OCI-LY3 (cell line): ENCODE measurements at regions not wholly inside any gene's neighbourhood (a gene's known extent, or its start where the extent isn't known, plus 50 kb on each side); places are given as distances from the start of the nearest gene placed in this dataset.

Experiments used
- CTCF ChIP-seq: fragments of 200-600, 300-600 bp; sonication (generic); IDR thresholded peaks from 2 replicates; pipeline ENCODE4 v1.5.1; 2014; ENCODE audit warnings: antibody characterized with exemption, low read length, low read depth
- EZH2phosphoT487 ChIP-seq: fragments of 200-600 bp; shearing (Covaris generic); IDR thresholded peaks from 2 replicates; pipeline ENCODE4 v1.6.1; 2018; ENCODE audit warnings: antibody characterized with exemption, mixed run types, low read depth

GRCh38 chr1:82494117-82494516 lies 693.4 kb downstream of the ADGRL2 start:
- TF ChIP-seq CTCF = no peak
- no peak for TF ChIP-seq EZH2phosphoT487
